Right ventricle myocardium superior (tissue), 1 donor: ENCODE measurements at regions not wholly inside any gene's neighbourhood (a gene's known extent, or its start where the extent isn't known, plus 50 kb on each side); places are given as distances from the start of the nearest gene placed in this dataset.

ENCODE experiments used
- ATAC-seq: fragments of 200-7000 bp; cut with Tn5 transposase; one replicate; pipeline ENCODE4 v1.9.1; 2020; ENCODE audit warnings: mild to moderate bottlenecking; ENCODE audit not compliant: poor library complexity
- DNase-seq: peaks from one replicate; pipeline ENCODE4 v3.0.0-alpha.2; 2020
- intact Hi-C: fragments of 100-400 bp; cut with DNase I; formaldehyde crosslinking; loops from one replicate; pipeline ENCODE4 v1.11.2; 2022
- donor health status: DM: no; HTN: yes; CAD: no; lungs with severe emphysema.

- ATAC-seq = no peak
- intact Hi-C loops = no loop called here
- DNase-seq = no peak
These were observed 75.0 kb upstream of the WNT4 start for GRCh38 chr1:22217811-22218460.

- ATAC-seq (no peak), DNase-seq (no peak)
- intact Hi-C loops = no loop called here
These were observed 75.8 kb upstream of the WNT4 start for GRCh38 chr1:22218618-22219250.

GRCh38 chr1:22221233-22221780 lies 78.4 kb upstream of the WNT4 start:
- no peak for ATAC-seq
- intact Hi-C loops = no loop called here
- no peak for DNase-seq

- DNase-seq (no peak), ATAC-seq (no peak)
- intact Hi-C loops = no loop called here
These were observed 79.8 kb upstream of the WNT4 start for GRCh38 chr1:22222723-22223122.

GRCh38 chr1:22223176-22223575 lies 80.3 kb upstream of the WNT4 start:
- no peak for ATAC-seq
- intact Hi-C loops = no loop called here

GRCh38 chr1:22224091-22224490 lies 81.2 kb upstream of the WNT4 start:
- ATAC-seq (no peak), DNase-seq (no peak)
- intact Hi-C loops = no loop called here

More at GRCh38 chr1:22223176-22223575, 80.3 kb upstream of the WNT4 start:
- no peak for DNase-seq

GRCh38 chr1:22224631-22225030 lies 81.7 kb upstream of the WNT4 start:
- ATAC-seq (no peak), DNase-seq (no peak)
- intact Hi-C loops = no loop called here

- intact Hi-C loops = no loop called here
- ATAC-seq = no peak
- DNase-seq = no peak
These were observed 83.1 kb upstream of the WNT4 start for GRCh38 chr1:22225858-22226589.

GRCh38 chr1:22228074-22228473 lies 85.2 kb upstream of the WNT4 start:
- DNase-seq = no peak
- intact Hi-C loops = no loop called here
- ATAC-seq = no peak

GRCh38 chr1:22228505-22228911 lies 85.6 kb upstream of the WNT4 start:
- no peak for DNase-seq
- intact Hi-C loops = no loop called here

GRCh38 chr1:22229379-22229778 lies 86.5 kb upstream of the WNT4 start:
- intact Hi-C loops = no loop called here
- ATAC-seq (no peak), DNase-seq (no peak)

More at GRCh38 chr1:22228505-22228911, 85.6 kb upstream of the WNT4 start:
- no peak for ATAC-seq

GRCh38 chr1:22231068-22231593 lies 88.2 kb upstream of the WNT4 start:
- DNase-seq = peak; percentile 4
- intact Hi-C loops = no loop called here
- ATAC-seq = no peak

GRCh38 chr1:22231995-22232690 lies 89.2 kb upstream of the WNT4 start:
- DNase-seq = peak; percentile 1
- no peak for ATAC-seq
- intact Hi-C loops = no loop called here

- ATAC-seq = no peak
- no peak for DNase-seq
- intact Hi-C loops = no loop called here
These were observed 90.3 kb upstream of the WNT4 start for GRCh38 chr1:22233222-22233621.

- ATAC-seq (no peak), DNase-seq (peak; percentile 2)
- intact Hi-C loops = no loop called here
These were observed 91.7 kb upstream of the WNT4 start for GRCh38 chr1:22234476-22235030.

- DNase-seq (peak; percentile 17), ATAC-seq (no peak)
- intact Hi-C loops = no loop called here
These were observed 93.3 kb upstream of the WNT4 start for GRCh38 chr1:22236166-22236565.

GRCh38 chr1:22236900-22237299 lies 94.0 kb upstream of the WNT4 start:
- DNase-seq (no peak), ATAC-seq (no peak)
- intact Hi-C loops = no loop called here

GRCh38 chr1:22237433-22238093 lies 94.7 kb upstream of the WNT4 start:
- DNase-seq = peak; percentile 8
- intact Hi-C loops = no loop called here

More at GRCh38 chr1:22237433-22238093, 94.7 kb upstream of the WNT4 start:
- no peak for ATAC-seq
